OCI-LY1 (cell line): ENCODE measurements at regions not wholly inside any gene's neighbourhood (a gene's known extent, or its start where the extent isn't known, plus 50 kb on each side); places are given as distances from the start of the nearest gene placed in this dataset.

Source experiments
- H2AFZ ChIP-seq: fragments of 200-600 bp; sonication (generic), shearing (Covaris generic); 2 replicates; pipeline ENCODE4 v1.6.0; 2014; ENCODE audit warnings: antibody characterized with exemption, mild to moderate bottlenecking, low read length
- H3F3A ChIP-seq: fragments of 200-600 bp; sonication (generic), shearing (Covaris generic); 2 replicates; pipeline ENCODE4 v1.6.0; 2014; ENCODE audit warnings: mild to moderate bottlenecking, antibody characterized with exemption, low read length, moderate library complexity; ENCODE audit not compliant: insufficient read depth
- H3K27ac ChIP-seq: fragments of 200-600 bp; sonication (generic); 2 replicates; pipeline ENCODE4 v1.5.1; 2014; ENCODE audit warnings: low read length, mixed run types, mild to moderate bottlenecking, low read depth; ENCODE audit not compliant: poor library complexity, severe bottlenecking
- H3K27me3 ChIP-seq: fragments of 200-600 bp; sonication (generic); 2 replicates; pipeline ENCODE4 v1.6.0; 2014; ENCODE audit warnings: antibody characterized with exemption, mild to moderate bottlenecking, low read length, moderate library complexity; ENCODE audit not compliant: insufficient read depth
- H3K36me3 ChIP-seq: fragments of 200-600 bp; sonication (generic); 2 replicates; pipeline ENCODE4 v1.6.1; 2014; ENCODE audit warnings: mild to moderate bottlenecking, antibody characterized with exemption, low read length, moderate library complexity, mixed read lengths; ENCODE audit not compliant: insufficient read depth
- H3K4me1 ChIP-seq: fragments of 200-600 bp; sonication (generic); 2 replicates; pipeline ENCODE4 v1.5.1; 2014; ENCODE audit warnings: mild to moderate bottlenecking, low read length, moderate library complexity; ENCODE audit not compliant: insufficient read depth, severe bottlenecking
- H3K4me2 ChIP-seq: fragments of 200-600 bp; sonication (generic), shearing (Covaris generic); 2 replicates; pipeline ENCODE4 v1.6.1; 2014; ENCODE audit warnings: low read length
- H3K4me3 ChIP-seq: fragments of 200-600 bp; sonication (generic); 2 replicates; pipeline ENCODE4 v1.5.1; 2014; ENCODE audit warnings: low read length, low read depth, mild to moderate bottlenecking, mixed read lengths; ENCODE audit not compliant: poor library complexity, severe bottlenecking
- H3K79me2 ChIP-seq: fragments of 200-600 bp; shearing (Covaris generic); 2 replicates; pipeline ENCODE4 v1.6.1; 2016; ENCODE audit warnings: mixed run types, low read length, mixed read lengths; ENCODE audit not compliant: insufficient read depth
- H3K9ac ChIP-seq: fragments of 200-600 bp; sonication (generic), shearing (Covaris generic); 2 replicates; pipeline ENCODE4 v1.6.1; 2014; ENCODE audit warnings: mild to moderate bottlenecking, low read length, mixed read lengths
- H3K9me2 ChIP-seq: fragments of 200-600 bp; sonication (generic), shearing (Covaris generic); 2 replicates; pipeline ENCODE4 v1.6.1; 2014; ENCODE audit warnings: low read depth, mild to moderate bottlenecking, low read length, mixed read lengths
- H3K9me3 ChIP-seq: fragments of 200-600 bp; shearing (Covaris generic); 2 replicates; pipeline ENCODE4 v1.6.1; 2014; ENCODE audit warnings: low read length, mixed read lengths
- H4K20me1 ChIP-seq: fragments of 200-600 bp; sonication (generic), shearing (Covaris generic); 2 replicates; pipeline ENCODE4 v1.6.0; 2016; ENCODE audit warnings: mild to moderate bottlenecking, low read length; ENCODE audit not compliant: insufficient read depth
- EZH2 ChIP-seq: fragments of 200-600 bp; sonication (generic), shearing (Covaris generic); IDR thresholded peaks from 2 replicates; pipeline ENCODE4 v1.8.0; 2017; ENCODE audit warnings: borderline replicate concordance, mixed run types, mild to moderate bottlenecking, antibody characterized with exemption, low read length, moderate library complexity, mixed read lengths
- TF ChIP-seq, protein P1 (sequence below): fragments of 200-600 bp; sonication (generic), shearing (Covaris generic); IDR thresholded peaks from 2 replicates; pipeline ENCODE4 v1.5.1; 2017; ENCODE audit warnings: mild to moderate bottlenecking, antibody characterized with exemption, low read length, moderate library complexity, mixed read lengths

DNA sequence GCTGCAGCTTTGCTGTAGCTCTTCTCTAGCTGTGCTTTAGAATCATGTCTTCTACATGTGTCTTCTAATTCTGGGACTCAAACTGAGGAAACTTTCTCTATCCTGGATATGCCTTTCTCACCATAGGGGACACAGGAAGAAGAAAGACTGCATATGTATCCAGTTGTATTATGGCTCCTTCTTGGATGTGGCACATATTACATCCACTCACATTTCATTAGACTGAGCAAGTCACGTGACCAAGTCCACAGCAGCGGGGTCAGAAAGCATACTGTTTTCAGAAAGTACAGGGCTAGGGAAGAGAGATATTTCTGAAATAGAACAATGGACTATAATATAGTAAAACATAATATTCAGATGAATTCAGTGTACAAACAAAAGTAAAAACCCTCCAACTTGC, 187.6 kb upstream of the RIMS1 start:
- no peaks in the 10 kb centered on the region for H3K9me3 ChIP-seq

GRCh38 chr6:71706523-71706922, 179.8 kb upstream of the RIMS1 start:
- Histone ChIP-seq H2AFZ (no peak overlapping the region), H3K4me1 (no peaks in the 10 kb centered on the region), H3K4me3 (no peak overlapping the region), H3K9ac (no peak overlapping the region), H3K9me2 (no peaks in the 10 kb centered on the region), H3K27me3 (no peaks in the 10 kb centered on the region), H3K36me3 (no peaks in the 10 kb centered on the region), H3K4me2 (no peak overlapping the region), H3F3A (no peaks in the 10 kb centered on the region), H3K9me3 (no peaks in the 10 kb centered on the region), H3K27ac (no peak overlapping the region), H4K20me1 (no peaks in the 10 kb centered on the region), H3K79me2 (no peaks in the 10 kb centered on the region)
- TF ChIP-seq, protein P1, sequence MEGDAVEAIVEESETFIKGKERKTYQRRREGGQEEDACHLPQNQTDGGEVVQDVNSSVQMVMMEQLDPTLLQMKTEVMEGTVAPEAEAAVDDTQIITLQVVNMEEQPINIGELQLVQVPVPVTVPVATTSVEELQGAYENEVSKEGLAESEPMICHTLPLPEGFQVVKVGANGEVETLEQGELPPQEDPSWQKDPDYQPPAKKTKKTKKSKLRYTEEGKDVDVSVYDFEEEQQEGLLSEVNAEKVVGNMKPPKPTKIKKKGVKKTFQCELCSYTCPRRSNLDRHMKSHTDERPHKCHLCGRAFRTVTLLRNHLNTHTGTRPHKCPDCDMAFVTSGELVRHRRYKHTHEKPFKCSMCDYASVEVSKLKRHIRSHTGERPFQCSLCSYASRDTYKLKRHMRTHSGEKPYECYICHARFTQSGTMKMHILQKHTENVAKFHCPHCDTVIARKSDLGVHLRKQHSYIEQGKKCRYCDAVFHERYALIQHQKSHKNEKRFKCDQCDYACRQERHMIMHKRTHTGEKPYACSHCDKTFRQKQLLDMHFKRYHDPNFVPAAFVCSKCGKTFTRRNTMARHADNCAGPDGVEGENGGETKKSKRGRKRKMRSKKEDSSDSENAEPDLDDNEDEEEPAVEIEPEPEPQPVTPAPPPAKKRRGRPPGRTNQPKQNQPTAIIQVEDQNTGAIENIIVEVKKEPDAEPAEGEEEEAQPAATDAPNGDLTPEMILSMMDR, result no peak
- no peak for TF ChIP-seq EZH2

More for the DNA sequence above, 187.6 kb upstream of the RIMS1 start:
- no peak overlapping the region for H2AFZ ChIP-seq
- H3K27me3 ChIP-seq, result no peaks in the 10 kb centered on the region
- no peak overlapping the region for H3K4me3 ChIP-seq
- H3F3A ChIP-seq, result no peaks in the 10 kb centered on the region
- no peaks in the 10 kb centered on the region for H3K79me2 ChIP-seq
- TF ChIP-seq, protein P1, result no peak
- no peak for TF ChIP-seq EZH2
- no peaks in the 10 kb centered on the region for H3K36me3 ChIP-seq
- no peak overlapping the region for H3K9ac ChIP-seq
- no peaks in the 10 kb centered on the region for H3K4me1 ChIP-seq
- H3K4me2 ChIP-seq, result no peak overlapping the region
- H3K9me2 ChIP-seq, result no peaks in the 10 kb centered on the region
- H3K27ac ChIP-seq, result no peak overlapping the region
- H4K20me1 ChIP-seq, result no peaks in the 10 kb centered on the region

- no peak overlapping the region for H2AFZ ChIP-seq
- H3K4me2 ChIP-seq, result no peak overlapping the region
- no peaks in the 10 kb centered on the region for H3K79me2 ChIP-seq
- no peaks in the 10 kb centered on the region for H3K36me3 ChIP-seq
- no peaks in the 10 kb centered on the region for H3K4me1 ChIP-seq
- H3K9me2 ChIP-seq, result no peaks in the 10 kb centered on the region
- H3K9ac ChIP-seq, result no peak overlapping the region
- no peaks in the 10 kb centered on the region for H3F3A ChIP-seq
- H4K20me1 ChIP-seq, result no peaks in the 10 kb centered on the region
- no peak overlapping the region for H3K27ac ChIP-seq
- H3K9me3 ChIP-seq, result no peaks in the 10 kb centered on the region
- H3K27me3 ChIP-seq, result no peaks in the 10 kb centered on the region
- no peak for TF ChIP-seq EZH2
- TF ChIP-seq, protein P1, result no peak
- H3K4me3 ChIP-seq, result no peak overlapping the region
Observed at GRCh38 chr6:71707059-71707458, 179.3 kb upstream of the RIMS1 start.
